GM23338 (cell line): ENCODE measurements at regions not wholly inside any gene's neighbourhood (a gene's known extent, or its start where the extent isn't known, plus 50 kb on each side); places are given as distances from the start of the nearest gene placed in this dataset.
A peak's percentile ranks its signal among the peaks of the same experiment; 100 is the strongest.

ENCODE experiments used
- ATAC-seq: fragments of 200-7000 bp; cut with Tn5 transposase; 3 replicates; pipeline ENCODE4 v1.9.1; 2020
- DNase-seq: peaks from one replicate; pipeline ENCODE4 v3.0.0-alpha.2; 2015; ENCODE audit warnings: low spot score
- H2AFZ ChIP-seq: fragments of 200-600 bp; sonication (generic); 2 replicates; pipeline ENCODE4 v1.8.0; 2016; ENCODE audit warnings: antibody characterized with exemption, mild to moderate bottlenecking, moderate library complexity
- H3F3A ChIP-seq: fragments of 200-600 bp; sonication (generic); replicated peaks from 2 replicates; pipeline ENCODE4 v1.8.0; 2017; ENCODE audit warnings: antibody characterized with exemption, mixed run types, low read depth
- H3K27ac ChIP-seq: fragments of 200-600 bp; sonication (generic); 2 replicates; pipeline ENCODE4 v1.6.1; 2016; ENCODE audit warnings: low read depth
- H3K27me3 ChIP-seq: fragments of 200-600 bp; sonication (generic); 2 replicates; pipeline ENCODE4 v1.8.0; 2016; ENCODE audit warnings: mild to moderate bottlenecking, mixed run types, moderate library complexity; ENCODE audit not compliant: insufficient read depth
- H3K36me3 ChIP-seq: fragments of 200-600 bp; sonication (generic); 2 replicates; pipeline ENCODE4 v1.8.0; 2016; ENCODE audit warnings: mild to moderate bottlenecking; ENCODE audit not compliant: insufficient read depth
- H3K4me1 ChIP-seq: fragments of 200-600 bp; sonication (generic); 2 replicates; pipeline ENCODE4 v1.8.0; 2016; ENCODE audit warnings: mild to moderate bottlenecking, moderate library complexity; ENCODE audit not compliant: insufficient read depth
- H3K4me2 ChIP-seq: fragments of 200-600 bp; sonication (generic); 2 replicates; pipeline ENCODE4 v1.7.1; 2017; ENCODE audit warnings: mixed run types
- H3K4me3 ChIP-seq: fragments of 200-600 bp; sonication (generic); 2 replicates; pipeline ENCODE4 v1.6.1; 2016; ENCODE audit warnings: mixed run types
- H3K79me2 ChIP-seq: fragments of 200-600 bp; sonication (generic); replicated peaks from 2 replicates; pipeline ENCODE4 v1.8.0; 2017; ENCODE audit warnings: mild to moderate bottlenecking; ENCODE audit not compliant: insufficient read depth
- H3K9me2 ChIP-seq: fragments of 200-600 bp; sonication (generic); 2 replicates; pipeline ENCODE4 v1.8.0; 2017; ENCODE audit not compliant: insufficient read depth
- H4K20me1 ChIP-seq: fragments of 200-600 bp; sonication (generic); replicated peaks from 2 replicates; pipeline ENCODE4 v1.8.0; 2017; ENCODE audit warnings: mild to moderate bottlenecking; ENCODE audit not compliant: insufficient read depth
- H3K27ac Mint-ChIP-seq: 2 replicates; pipeline ENCODE4 v1.8.0; 2020; ENCODE audit warnings: inconsistent platforms, mild to moderate bottlenecking, moderate library complexity, mixed read lengths
- H3K27me3 Mint-ChIP-seq: 3 replicates; pipeline ENCODE4 v1.8.0; 2022; ENCODE audit warnings: low read depth, mild to moderate bottlenecking, moderate library complexity, mixed read lengths, inconsistent platforms; ENCODE audit not compliant: insufficient read depth, poor library complexity
- H3K36me3 Mint-ChIP-seq: 3 replicates; pipeline ENCODE4 v1.8.0; 2021; ENCODE audit warnings: low read depth, mild to moderate bottlenecking, inconsistent platforms, moderate library complexity, mixed read lengths
- H3K4me1 Mint-ChIP-seq: 3 replicates; pipeline ENCODE4 v1.8.0; 2020; ENCODE audit warnings: mild to moderate bottlenecking, inconsistent platforms, mixed read lengths
- H3K4me3 Mint-ChIP-seq: 3 replicates; pipeline ENCODE4 v1.8.0; 2021; ENCODE audit warnings: moderate library complexity, mild to moderate bottlenecking, inconsistent platforms, mixed read lengths
- H3K9me3 Mint-ChIP-seq: 3 replicates; pipeline ENCODE4 v1.8.0; 2020; ENCODE audit warnings: moderate library complexity, mild to moderate bottlenecking, inconsistent platforms, mixed read lengths
- CREB1 ChIP-seq: fragments of 250-450 bp; sonication (Bioruptor Pico); IDR thresholded peaks from 2 replicates; pipeline ENCODE4 v1.5.0; 2020; ENCODE audit warnings: low read depth, mild to moderate bottlenecking, moderate library complexity
- EZH2phosphoT487 ChIP-seq: fragments of 200-600 bp; sonication (generic); IDR thresholded peaks from one replicate; pipeline ENCODE4 v1.8.1; 2018; ENCODE audit warnings: antibody characterized with exemption; ENCODE audit not compliant: unreplicated experiment
- JUNB ChIP-seq: IDR thresholded peaks from one replicate; pipeline ENCODE4 v1.6.1; 2016; ENCODE audit warnings: antibody characterized with exemption; ENCODE audit not compliant: unreplicated experiment
- NANOG ChIP-seq: IDR thresholded peaks from 2 replicates; pipeline ENCODE4 v1.6.1; 2016; ENCODE audit warnings: antibody characterized with exemption, borderline replicate concordance
- STAT1 ChIP-seq: IDR thresholded peaks from one replicate; pipeline ENCODE4 v1.6.1; 2016; ENCODE audit warnings: antibody characterized with exemption; ENCODE audit not compliant: unreplicated experiment
- ZNF114 ChIP-seq: fragments of 250-450 bp; sonication (Bioruptor Pico); IDR thresholded peaks from 2 replicates; pipeline ENCODE4 v1.5.0; 2020; ENCODE audit warnings: mild to moderate bottlenecking, moderate library complexity
- ZNF331 ChIP-seq: fragments of 250-450 bp; sonication (Bioruptor Pico); IDR thresholded peaks from 2 replicates; pipeline ENCODE4 v1.5.0; 2020; ENCODE audit warnings: low read depth, mild to moderate bottlenecking, moderate library complexity
- TF ChIP-seq, protein P1 (sequence below): IDR thresholded peaks from one replicate; pipeline ENCODE4 v1.6.1; 2018; ENCODE audit warnings: antibody characterized with exemption; ENCODE audit not compliant: unreplicated experiment
- TF ChIP-seq, protein P2 (sequence below): IDR thresholded peaks from 2 replicates; pipeline ENCODE4 v1.6.1; 2016; ENCODE audit warnings: antibody characterized with exemption

DNA sequence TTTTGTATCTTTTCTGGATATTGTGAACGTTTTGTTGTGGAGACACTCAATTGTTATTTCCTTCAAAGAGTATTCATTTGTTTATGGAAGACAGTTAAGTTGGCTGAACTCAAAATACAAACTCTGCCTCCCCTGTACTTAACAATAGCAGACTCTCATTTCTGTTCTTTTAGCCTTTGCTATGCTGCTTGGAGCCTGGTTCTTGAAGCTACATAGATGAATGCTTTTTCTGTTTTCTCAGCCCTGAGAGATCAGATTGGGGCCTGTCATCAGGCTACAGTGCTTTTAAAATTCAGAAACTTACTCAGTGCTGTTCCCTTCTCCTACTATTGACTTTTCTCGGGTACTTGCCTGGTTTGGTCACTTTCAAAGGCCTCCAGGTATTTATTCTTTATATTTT, 215.7 kb upstream of the LYPLAL1 start:
- H3K4me3 Mint-ChIP-seq: no peak overlapping the region
- no peaks in the 10 kb centered on the region for H3K27me3 ChIP-seq
- no peak overlapping the region for H2AFZ ChIP-seq
- no peaks in the 10 kb centered on the region for H3K36me3 ChIP-seq
- no peak overlapping the region for H3K4me3 ChIP-seq
- ATAC-seq (no peak), DNase-seq (peak; percentile 2)
- no peaks in the 10 kb centered on the region for H3K36me3 Mint-ChIP-seq
- H4K20me1 ChIP-seq: no peaks in the 10 kb centered on the region
- no peak for TF ChIP-seq STAT1
- no peak for TF ChIP-seq NANOG
- TF ChIP-seq, protein P1, sequence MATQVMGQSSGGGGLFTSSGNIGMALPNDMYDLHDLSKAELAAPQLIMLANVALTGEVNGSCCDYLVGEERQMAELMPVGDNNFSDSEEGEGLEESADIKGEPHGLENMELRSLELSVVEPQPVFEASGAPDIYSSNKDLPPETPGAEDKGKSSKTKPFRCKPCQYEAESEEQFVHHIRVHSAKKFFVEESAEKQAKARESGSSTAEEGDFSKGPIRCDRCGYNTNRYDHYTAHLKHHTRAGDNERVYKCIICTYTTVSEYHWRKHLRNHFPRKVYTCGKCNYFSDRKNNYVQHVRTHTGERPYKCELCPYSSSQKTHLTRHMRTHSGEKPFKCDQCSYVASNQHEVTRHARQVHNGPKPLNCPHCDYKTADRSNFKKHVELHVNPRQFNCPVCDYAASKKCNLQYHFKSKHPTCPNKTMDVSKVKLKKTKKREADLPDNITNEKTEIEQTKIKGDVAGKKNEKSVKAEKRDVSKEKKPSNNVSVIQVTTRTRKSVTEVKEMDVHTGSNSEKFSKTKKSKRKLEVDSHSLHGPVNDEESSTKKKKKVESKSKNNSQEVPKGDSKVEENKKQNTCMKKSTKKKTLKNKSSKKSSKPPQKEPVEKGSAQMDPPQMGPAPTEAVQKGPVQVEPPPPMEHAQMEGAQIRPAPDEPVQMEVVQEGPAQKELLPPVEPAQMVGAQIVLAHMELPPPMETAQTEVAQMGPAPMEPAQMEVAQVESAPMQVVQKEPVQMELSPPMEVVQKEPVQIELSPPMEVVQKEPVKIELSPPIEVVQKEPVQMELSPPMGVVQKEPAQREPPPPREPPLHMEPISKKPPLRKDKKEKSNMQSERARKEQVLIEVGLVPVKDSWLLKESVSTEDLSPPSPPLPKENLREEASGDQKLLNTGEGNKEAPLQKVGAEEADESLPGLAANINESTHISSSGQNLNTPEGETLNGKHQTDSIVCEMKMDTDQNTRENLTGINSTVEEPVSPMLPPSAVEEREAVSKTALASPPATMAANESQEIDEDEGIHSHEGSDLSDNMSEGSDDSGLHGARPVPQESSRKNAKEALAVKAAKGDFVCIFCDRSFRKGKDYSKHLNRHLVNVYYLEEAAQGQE: no peak
- TF ChIP-seq EZH2phosphoT487: no peak
- no peak for TF ChIP-seq CREB1 (CRISPR knock-in tag)
- no peak for TF ChIP-seq ZNF331 (CRISPR knock-in tag)
- no peaks in the 10 kb centered on the region for H3K9me2 ChIP-seq
- H3K27ac ChIP-seq: no peak overlapping the region
- H3K9me3 Mint-ChIP-seq: no peaks in the 10 kb centered on the region
- H3K4me1 ChIP-seq: no peaks in the 10 kb centered on the region
- H3K4me2 ChIP-seq: no peak overlapping the region
- no peaks in the 10 kb centered on the region for H3K79me2 ChIP-seq
- peaks cover 3% of the 10 kb centered on the region for H3K27me3 Mint-ChIP-seq
- 0 out of 2 replicates have a peak overlapping the region, but pooled peaks have one; percentile 48 for H3K27ac Mint-ChIP-seq
- no peaks in the 10 kb centered on the region for H3K4me1 Mint-ChIP-seq
- no peaks in the 10 kb centered on the region for H3F3A ChIP-seq

GRCh38 chr1:218959784-218960183, 213.9 kb upstream of the LYPLAL1 start:
- H3K4me1 Mint-ChIP-seq: no peaks in the 10 kb centered on the region
- H3K9me3 Mint-ChIP-seq: no peaks in the 10 kb centered on the region
- H3K4me3 Mint-ChIP-seq: no peak overlapping the region
- Histone ChIP-seq H4K20me1 (no peaks in the 10 kb centered on the region), H3K27ac (no peak overlapping the region), H3K36me3 (no peaks in the 10 kb centered on the region), H3F3A (no peaks in the 10 kb centered on the region), H3K4me1 (no peaks in the 10 kb centered on the region), H2AFZ (no peak overlapping the region), H3K4me3 (no peak overlapping the region), H3K27me3 (no peaks in the 10 kb centered on the region), H3K4me2 (no peak overlapping the region), H3K9me2 (no peaks in the 10 kb centered on the region), H3K79me2 (no peaks in the 10 kb centered on the region)
- no peak for DNase-seq
- no peaks in the 10 kb centered on the region for H3K36me3 Mint-ChIP-seq
- no peak for ATAC-seq
- no peak overlapping the region for H3K27ac Mint-ChIP-seq
- H3K27me3 Mint-ChIP-seq: no peaks in the 10 kb centered on the region
- TF ChIP-seq, protein P1: no peak
- no peak for TF ChIP-seq STAT1
- no peak for TF ChIP-seq JUNB
- TF ChIP-seq, protein P2, sequence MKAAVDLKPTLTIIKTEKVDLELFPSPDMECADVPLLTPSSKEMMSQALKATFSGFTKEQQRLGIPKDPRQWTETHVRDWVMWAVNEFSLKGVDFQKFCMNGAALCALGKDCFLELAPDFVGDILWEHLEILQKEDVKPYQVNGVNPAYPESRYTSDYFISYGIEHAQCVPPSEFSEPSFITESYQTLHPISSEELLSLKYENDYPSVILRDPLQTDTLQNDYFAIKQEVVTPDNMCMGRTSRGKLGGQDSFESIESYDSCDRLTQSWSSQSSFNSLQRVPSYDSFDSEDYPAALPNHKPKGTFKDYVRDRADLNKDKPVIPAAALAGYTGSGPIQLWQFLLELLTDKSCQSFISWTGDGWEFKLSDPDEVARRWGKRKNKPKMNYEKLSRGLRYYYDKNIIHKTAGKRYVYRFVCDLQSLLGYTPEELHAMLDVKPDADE: no peak
- TF ChIP-seq EZH2phosphoT487: no peak
- TF ChIP-seq ZNF114 (CRISPR knock-in tag): no peak
- no peak for TF ChIP-seq NANOG
